ENCODE measurements at regions not wholly inside any gene's neighbourhood (a gene's known extent, or its start where the extent isn't known, plus 50 kb on each side); places are given as distances from the start of the nearest gene placed in this dataset.

DNA sequence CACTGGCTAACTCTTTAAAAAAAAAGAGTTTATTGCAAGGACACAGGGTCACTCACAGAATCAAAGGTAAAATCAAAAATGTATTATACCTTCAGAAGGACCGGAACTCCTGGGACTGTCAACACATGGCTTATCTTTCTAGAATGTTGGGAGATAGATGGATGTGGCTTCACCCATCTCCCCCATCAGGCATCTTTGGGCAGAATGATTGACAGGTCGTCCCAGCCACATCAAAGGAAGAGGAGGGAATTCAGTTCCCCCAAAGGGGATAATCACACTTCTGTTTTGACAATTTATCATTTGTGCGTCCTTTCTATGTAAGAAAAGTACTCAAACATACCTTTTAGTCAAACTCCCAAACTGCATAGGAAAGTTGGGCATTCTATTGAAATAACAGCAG, 228.6 kb upstream of the CDH5 start:
- TF ChIP-seq, protein P1, sequence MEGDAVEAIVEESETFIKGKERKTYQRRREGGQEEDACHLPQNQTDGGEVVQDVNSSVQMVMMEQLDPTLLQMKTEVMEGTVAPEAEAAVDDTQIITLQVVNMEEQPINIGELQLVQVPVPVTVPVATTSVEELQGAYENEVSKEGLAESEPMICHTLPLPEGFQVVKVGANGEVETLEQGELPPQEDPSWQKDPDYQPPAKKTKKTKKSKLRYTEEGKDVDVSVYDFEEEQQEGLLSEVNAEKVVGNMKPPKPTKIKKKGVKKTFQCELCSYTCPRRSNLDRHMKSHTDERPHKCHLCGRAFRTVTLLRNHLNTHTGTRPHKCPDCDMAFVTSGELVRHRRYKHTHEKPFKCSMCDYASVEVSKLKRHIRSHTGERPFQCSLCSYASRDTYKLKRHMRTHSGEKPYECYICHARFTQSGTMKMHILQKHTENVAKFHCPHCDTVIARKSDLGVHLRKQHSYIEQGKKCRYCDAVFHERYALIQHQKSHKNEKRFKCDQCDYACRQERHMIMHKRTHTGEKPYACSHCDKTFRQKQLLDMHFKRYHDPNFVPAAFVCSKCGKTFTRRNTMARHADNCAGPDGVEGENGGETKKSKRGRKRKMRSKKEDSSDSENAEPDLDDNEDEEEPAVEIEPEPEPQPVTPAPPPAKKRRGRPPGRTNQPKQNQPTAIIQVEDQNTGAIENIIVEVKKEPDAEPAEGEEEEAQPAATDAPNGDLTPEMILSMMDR (IDR thresholded peaks at IDR 0.05; ENCODE audit: extremely low read depth, missing control alignments) = no peak
- no peak for DNase-seq (ENCODE audit: low spot score)

DNA sequence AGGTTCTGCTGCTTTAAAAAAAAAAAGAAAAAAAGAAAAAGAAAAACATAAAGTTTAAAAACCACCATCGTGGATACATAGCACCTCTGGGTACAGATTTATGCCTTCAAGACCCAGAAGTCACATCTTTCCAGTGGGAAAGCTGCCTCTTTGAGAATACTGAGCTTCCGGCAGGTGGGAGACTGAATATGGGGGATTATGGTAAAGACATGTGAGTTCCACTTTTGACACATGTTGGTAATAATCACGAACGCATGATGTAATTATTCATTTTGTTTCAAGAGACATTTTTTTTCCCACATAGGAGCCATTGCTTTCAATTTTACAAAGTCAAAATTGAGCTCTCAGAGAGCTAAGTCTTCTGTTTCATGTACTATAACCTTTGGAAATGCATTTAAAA, 229.7 kb upstream of the CDH5 start:
- no peak for DNase-seq (ENCODE audit: low spot score)
- TF ChIP-seq, protein P1 (IDR thresholded peaks at IDR 0.05; ENCODE audit: extremely low read depth, missing control alignments) = no peak

DNA sequence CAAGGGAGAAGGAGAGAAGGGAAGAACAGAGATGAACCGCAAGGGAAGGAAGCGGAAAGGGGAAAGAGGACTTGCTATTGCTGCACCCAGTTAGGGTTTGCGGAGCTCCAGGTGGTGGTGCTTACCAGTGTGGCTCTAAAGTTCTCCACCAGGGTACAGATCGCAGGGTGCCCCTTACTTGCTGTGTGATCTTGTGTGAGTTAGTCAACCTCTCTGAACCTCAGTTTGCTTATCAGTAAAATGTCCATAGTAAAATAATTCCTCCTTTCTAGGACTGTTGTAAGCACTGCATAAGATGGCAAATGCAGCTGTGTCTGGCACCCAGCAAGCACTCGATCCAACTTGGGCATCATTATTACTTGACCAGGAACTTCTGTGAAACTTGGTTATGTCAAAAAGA, 230.7 kb upstream of the CDH5 start:
- DNase-seq (ENCODE audit: low spot score) = no peak
- TF ChIP-seq, protein P1 (IDR thresholded peaks at IDR 0.05; ENCODE audit: extremely low read depth, missing control alignments) = no peak

DNA sequence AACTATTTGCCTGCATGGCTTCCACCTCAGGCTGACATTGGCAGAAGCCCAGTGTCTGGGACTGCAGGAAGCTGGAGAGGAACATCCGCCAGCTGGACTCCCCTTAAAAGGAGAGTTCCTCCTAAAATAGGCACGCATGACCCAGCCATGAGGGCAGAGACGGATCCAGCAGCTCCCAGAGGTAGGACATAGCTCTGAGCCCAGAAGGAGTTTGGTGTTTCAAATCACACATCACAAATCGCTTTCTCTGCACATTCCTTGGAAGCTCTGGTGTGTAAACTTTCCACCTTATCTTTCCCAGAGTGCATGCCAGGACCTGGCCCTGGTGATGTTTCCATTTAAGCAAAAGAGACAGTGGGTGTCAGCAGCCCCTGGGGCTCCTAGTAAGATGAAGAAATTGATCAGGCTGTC, 231.1 kb upstream of the CDH5 start:
- TF ChIP-seq, protein P1 (IDR thresholded peaks at IDR 0.05; ENCODE audit: extremely low read depth, missing control alignments) = no peak
- no peak for DNase-seq (ENCODE audit: low spot score)

DNA sequence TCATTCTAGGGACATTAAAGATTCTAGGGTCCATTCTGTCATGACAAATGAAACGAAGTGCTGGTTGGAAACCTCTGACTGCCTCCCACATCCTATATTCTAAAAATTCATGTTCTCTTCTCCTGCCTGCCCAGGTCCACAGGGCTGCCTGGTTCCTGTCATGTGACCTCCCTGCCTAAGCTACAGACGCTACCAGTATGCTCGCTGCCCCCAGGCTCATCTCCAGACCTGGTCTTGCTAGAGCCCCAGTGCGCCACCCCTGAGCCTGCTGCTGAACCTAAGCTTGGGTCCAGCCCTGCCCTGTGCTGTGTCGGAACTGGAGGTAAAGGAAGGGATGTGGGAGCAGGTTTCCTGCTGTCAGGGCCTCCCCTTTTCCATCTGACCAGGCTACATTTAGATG, 231.6 kb upstream of the CDH5 start:
- TF ChIP-seq, protein P1 (IDR thresholded peaks at IDR 0.05; ENCODE audit: extremely low read depth, missing control alignments) = no peak
- DNase-seq (ENCODE audit: low spot score) = no peak

DNA sequence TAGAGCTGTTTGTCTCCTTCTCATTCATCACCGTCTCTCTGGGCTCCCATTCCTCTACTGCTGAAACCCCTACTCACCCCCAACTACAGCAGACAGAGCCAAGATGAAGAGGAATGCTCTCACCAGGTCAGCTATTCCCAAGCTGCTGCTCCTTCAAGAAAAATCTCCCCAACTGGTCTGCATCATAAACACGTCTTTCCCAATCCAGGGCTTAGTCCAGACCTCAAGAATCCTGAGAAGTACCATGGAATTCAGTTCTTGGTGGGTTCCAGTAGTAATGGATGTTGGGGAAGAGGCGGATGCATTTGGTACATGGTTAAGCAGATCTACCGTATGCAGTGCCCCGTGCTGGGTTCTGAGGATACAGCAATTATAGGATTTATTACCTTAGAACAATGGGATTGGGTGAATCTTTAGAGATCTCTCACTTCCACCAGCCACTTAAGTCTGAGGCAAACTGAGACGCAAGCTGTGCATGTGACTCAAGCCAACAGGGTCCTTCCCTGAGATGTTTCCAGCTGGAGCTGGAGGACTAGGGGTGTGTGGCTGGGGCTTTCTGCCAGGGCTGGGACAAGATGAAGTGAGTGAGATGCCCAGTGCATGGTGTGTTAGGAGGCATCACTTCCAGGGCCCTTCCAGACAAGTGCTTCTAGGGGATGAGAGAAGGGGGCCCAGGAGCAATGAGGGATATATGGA, 232.7 kb upstream of the CDH5 start:
- no peak for DNase-seq (ENCODE audit: low spot score)
- TF ChIP-seq, protein P1 (IDR thresholded peaks at IDR 0.05; ENCODE audit: extremely low read depth, missing control alignments) = no peak

DNA sequence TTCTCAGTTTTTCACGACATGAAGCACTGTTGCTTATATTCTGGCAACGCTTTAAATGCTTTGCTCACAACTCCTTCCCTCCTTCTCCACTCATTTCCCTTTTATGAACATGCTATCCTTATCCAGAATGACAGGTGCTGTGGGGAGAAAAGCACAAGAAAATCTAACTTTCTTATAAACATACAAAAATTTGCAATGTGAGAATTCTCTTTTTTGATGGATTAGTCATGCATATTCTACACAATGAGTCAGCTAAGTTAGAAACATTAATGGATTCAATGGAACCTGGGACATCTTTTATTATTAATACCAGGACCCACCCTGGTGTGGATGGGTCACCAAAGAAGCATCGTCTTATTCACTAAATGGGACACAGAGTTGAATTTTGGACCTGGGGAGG, 234.6 kb upstream of the CDH5 start:
- TF ChIP-seq, protein P1 (IDR thresholded peaks at IDR 0.05; ENCODE audit: extremely low read depth, missing control alignments) = no peak
- DNase-seq (ENCODE audit: low spot score) = no peak
